ENCODE measurements at regions not wholly inside any gene's neighbourhood (a gene's known extent, or its start where the extent isn't known, plus 50 kb on each side); places are given as distances from the start of the nearest gene placed in this dataset.
"Not testable (repeated sequence)": the region's sequence is repeated elsewhere in the genome, so short reads cannot be mapped to it uniquely, and the experiment has no call there.

DNA sequence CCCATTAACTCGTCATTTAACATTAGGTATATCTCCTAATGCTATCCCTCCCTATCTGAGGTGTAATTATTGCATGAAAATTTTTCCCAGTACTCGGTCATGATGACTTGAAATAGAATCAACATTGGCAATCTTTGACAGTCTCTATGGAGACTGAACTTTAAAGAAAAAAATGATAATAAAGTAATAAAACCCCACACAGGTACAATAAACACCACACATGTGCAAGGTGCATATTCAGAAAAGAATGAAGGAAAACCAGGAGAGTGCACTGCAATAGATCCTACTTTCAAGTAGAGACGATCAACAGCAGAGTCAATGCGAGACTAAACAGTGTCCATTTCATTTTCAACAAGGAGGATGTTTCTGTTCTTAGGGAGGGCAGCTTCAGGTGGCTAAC is 1253.8 kb upstream of the TMEM132C start:
- no peak for DNase-seq (ENCODE audit: low read depth in 2 of 2)

DNA sequence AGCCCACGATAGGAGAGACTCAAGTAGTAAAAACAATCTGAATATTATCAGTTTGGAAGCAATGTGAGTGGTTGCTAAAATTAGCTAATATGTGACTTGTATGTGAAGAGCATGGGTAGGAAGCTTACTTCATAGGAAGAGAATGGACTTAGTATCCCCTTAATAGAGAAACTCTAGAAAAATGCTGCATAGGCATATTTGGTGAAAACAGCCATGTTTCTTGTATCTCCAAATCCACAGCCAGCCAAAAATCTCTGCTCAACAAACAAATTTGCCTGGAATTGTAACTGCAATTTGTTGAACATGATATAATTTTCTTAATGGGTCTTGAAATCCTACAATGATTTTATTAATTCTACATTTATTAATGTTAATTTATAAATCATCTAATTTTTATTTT is 1252.9 kb upstream of the TMEM132C start:
- no peak for DNase-seq (ENCODE audit: low read depth in 2 of 2)

DNA sequence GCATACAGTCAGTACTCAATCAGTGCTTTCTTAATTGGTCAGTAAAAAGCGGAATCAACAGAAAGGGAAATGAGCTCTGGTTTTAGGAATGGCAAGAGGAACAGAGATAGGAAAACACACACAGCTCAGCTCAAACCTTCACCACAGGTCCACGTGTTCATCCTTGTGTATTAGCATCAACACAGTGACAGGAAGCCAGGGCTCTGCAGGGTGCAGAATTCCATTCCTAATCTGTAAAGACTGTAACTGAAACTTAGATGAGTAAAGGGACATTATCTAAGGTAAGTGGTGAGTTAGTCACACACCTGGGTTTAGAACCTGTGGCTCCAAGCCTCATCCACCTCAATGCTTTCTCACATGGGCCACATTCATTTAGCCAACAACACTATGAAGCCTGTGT is 1242.2 kb upstream of the TMEM132C start:
- no peak for DNase-seq (ENCODE audit: low read depth in 2 of 2)

DNA sequence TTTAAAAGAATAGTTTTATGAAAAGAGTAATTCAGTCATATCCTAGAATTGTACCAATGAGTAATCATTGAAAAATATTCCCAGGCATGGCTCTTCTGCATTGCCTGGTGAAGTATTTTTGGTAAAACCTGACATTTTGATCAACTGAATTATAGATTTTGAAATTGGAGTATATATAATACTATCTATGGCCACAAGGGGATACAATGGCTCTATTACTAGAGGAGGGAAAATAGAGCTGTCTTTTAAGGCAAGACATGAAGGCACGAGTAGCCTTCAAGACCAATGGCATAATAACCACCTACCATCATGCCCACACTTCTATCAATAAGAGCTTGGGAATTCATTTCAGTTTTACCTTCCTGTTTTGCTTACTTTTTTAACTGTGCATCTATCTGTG is 1241.4 kb upstream of the TMEM132C start:
- no peak for DNase-seq (ENCODE audit: low read depth in 2 of 2)

DNA sequence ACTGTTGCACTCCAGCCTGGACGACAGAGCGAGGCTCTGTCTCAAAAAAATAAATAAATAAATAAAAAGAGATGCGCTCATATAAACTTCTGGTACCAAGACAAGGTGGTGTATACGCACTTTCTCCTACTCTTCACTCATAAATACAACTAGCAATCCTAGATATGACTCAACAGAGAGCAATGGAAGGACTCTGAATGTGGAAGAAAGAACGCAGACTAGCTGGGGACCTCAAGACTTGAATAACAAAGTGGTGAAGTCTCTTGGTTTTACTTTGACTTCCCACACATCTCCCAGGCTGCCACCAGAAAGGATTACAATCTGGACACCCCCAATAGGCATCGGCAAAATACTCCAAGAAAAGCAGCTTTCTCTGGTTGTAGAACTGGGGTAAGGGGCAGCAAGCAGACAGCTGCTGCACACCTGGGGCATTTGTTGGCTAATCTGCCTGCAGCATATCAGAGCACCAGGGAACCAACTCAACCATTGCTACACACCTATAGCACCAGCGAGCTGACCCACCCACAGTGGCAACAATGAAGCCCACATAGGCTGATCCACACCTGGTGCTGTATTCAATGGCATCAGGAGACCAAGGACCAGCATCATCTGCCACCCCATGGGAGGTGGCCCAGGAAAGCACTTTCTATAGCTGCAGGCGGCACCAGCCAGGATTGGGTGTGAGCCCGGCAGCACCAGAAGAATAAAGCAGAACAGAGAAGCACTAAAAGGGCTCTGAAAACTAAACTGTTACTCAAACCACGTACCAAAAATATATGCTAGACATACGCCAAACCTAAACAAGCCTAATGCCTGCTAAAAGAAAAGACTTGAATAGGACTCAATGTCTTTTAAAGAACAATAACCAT is 1231.7 kb upstream of the TMEM132C start:
- DNase-seq (ENCODE audit: low read depth in 2 of 2): no peak

DNA sequence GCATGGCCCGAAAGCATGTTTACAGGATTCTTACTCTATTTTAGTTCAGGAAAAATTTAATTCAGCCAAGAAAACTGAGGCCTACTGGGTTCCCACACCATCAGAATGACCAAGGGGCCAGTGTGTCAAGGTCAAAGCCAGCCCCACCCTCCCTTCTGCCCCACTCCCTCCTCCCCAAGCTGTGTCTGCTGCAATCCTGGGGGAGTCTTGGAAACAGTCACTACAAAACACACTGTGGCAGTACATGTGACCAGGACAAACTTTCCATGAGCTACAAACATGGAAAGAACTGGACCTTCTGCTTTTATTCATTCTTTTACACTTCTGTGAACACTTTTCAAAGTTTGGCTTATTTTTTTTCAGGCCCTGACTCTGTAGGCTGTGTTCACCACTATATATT is 1228.8 kb upstream of the TMEM132C start:
- DNase-seq (ENCODE audit: low read depth in 2 of 2): no peak

DNA sequence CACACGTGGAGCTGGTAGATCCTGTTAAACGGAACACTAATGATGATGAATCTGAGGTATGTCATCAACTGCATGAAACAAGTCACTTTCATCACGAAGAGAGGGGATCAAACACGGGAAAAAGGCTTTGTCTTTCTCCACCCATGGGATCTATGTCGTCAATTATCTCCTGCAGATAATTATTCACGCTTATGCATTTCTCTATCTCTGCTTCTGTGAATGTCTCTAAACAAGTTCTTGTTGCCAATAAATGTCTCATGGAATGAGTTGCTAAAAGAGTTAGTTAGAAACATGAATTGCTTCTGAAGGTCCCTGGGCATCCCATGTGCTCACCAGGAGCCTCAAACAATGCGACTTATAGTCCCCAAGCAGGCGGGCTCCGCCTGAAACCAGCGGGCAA is 1228.2 kb upstream of the TMEM132C start:
- DNase-seq (ENCODE audit: low read depth in 2 of 2): no peak

DNA sequence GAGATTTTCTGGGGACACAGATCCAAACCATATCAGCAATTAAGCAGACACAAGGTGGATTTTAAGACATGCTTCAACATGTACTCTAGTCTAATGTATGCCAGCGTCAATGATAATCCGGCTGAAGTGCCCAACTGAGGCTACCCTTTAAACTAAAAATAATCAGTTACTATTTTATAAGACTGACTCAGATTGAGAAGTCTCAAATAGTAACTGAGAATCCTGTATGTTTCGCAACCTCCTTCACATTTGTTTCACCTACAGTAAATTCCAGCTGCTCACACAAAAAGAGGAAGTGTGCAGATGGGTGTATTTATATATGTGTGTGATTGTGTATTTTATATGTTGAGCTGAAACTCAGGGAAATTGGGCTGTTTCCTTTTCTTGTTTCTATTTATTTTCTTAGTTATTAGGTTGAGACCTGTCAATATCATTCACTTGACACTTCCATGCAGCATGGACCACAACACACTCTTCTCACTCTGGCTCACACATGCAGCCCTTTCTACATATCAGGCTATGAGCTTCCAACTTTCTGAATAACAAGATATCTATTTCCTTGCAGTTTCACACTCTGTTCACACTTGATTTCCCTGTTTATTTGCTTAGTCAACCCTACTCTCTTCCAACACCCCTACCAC is 1224.9 kb upstream of the TMEM132C start:
- DNase-seq (ENCODE audit: low read depth in 2 of 2): no peak

DNA sequence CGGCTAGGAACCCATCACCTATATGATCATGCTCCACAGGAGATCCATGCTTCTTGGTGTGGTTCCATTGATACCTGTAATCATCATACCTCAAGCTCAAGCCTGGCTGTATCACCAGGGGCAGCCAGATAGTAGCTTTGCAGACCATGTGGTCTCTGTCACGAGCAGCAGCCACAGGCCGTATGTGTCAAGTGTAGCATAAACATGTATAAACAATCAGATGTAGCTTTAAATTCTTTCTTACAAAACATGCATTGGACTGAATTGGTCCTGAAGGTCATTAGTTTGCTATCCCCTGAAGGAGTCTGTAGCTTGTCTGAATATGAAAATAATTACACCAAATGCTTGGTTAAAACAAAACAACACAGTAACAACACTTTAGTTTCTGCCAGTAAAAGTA is 1223.2 kb upstream of the TMEM132C start:
- no peak for DNase-seq (ENCODE audit: low read depth in 2 of 2)

DNA sequence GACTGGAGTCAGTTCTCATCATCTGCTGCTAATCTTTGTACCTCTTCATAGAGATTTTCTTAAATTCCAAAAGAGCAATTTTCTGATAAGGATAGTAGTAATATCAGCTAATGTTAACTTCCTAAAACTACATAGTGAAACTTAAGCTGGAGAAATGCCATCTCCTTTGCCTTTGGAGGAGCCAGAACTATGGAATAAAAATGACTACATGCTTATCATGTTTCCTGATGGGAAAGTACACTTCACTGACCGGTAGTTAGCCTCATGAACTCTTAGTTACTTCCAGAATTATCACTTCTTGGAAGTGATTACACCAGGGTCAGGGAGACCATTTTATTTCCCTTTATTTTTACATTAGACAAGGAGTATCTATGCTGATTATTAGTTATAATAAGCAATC is 1222.1 kb upstream of the TMEM132C start:
- DNase-seq (ENCODE audit: low read depth in 2 of 2): no peak

DNA sequence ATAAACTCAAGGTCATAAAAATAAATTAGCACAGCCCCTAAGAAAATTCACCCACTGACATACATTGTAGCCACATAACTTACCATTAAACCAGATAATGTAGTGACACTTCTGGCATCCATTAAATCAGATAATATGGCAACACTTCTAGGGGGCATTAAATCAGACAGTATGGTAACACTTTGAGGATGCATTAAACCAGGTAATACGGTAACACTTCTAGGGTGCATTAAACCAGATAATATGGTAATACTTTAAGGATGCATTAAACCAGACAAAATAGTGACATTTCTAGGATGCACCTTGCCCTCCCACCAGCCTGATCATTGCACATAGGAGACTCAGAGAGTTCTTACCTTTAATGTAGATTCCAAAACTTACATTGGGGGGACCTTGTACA is 1220.5 kb upstream of the TMEM132C start:
- no peak for DNase-seq (ENCODE audit: low read depth in 2 of 2)

DNA sequence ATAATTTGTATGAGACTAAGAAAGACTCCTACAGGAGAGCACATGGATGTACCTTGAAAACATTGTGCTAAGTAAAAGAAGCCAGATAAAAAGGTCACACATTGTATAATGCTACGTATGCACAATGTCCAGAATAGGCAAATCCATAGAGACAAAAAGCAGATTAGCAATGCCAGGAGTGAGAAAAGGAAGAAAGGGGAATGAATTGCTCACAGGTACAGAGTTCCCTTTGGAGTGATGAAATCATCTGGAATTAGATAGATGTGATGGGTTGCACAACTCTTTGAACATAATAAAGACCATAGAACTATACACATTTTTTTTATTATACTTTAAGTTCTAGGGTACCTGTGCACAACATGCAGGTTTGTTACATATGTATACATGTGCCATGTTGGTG is 1218.9 kb upstream of the TMEM132C start:
- DNase-seq (ENCODE audit: low read depth in 2 of 2): no peak

DNA sequence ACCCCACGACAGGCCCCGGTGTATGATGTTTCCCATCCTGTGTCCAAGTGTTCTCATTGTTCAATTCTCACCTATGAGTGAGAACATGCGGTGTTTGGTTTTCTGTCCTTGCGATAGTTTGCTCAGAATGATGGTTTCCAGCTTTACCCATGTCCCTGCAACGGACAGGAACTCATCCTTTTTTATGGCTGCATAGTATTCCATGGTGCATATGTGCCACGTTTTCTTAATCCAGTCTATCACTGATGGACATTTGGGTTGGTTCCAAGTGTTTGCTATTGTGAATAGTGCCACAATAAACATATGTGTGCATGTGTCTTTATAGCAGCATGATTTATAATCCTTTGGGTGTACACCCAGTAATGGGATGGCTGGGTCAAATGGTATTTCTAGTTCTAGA is 1218.4 kb upstream of the TMEM132C start:
- not testable (repeated sequence) for DNase-seq (ENCODE audit: low read depth in 2 of 2)

DNA sequence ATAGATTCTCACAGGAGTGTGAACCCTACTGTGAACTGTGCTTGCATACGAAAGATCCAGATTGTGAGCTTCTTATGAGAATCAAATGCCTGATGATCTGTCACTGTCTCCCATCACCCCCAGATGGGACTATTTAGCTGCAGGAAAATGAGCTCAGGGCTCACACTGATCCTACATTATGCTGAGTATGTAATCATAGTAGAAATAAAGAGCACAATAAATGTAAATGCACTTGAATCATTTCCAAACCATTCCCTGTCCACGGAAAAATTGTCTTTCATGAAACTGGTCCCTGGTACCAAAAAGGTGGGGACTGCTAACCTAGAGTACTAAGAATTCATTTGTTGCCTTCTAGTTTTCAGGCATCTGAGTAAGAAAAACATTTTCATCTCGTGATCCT is 1215.8 kb upstream of the TMEM132C start:
- DNase-seq (ENCODE audit: low read depth in 2 of 2): no peak

DNA sequence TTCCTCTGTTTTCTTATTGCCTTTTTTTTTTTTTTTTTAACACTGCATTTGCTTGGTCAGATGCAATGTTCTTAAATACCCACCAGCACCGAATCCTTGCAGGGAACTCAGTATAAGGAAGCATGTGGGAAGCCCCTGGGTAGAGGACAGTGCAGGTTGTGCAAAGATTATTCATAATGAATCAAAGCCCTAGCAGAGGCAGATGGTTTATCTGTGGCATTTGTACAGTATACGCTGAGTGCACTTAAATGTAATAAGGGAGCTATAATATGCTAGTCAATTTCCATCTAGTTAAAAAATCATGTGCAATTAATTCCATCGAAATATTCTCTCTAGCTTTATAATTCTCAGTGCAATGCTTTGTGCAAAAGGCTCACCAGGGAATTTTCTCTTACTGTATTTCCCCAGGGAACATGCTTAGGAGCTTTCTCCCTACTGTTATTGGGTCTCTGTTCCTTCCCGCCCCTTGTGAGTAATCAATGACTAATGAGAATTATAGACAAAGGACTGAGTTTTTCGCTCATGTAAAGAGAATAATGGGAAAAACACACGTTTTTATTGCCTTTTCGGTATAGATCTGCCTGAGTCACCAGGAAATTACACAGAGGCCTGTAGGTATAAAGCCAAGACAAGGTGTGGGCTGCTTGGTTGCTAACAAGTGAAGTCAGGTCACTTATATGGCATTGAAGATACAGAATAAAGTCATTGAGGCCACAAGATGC is 1214.3 kb upstream of the TMEM132C start:
- DNase-seq (ENCODE audit: low read depth in 2 of 2): no peak

DNA sequence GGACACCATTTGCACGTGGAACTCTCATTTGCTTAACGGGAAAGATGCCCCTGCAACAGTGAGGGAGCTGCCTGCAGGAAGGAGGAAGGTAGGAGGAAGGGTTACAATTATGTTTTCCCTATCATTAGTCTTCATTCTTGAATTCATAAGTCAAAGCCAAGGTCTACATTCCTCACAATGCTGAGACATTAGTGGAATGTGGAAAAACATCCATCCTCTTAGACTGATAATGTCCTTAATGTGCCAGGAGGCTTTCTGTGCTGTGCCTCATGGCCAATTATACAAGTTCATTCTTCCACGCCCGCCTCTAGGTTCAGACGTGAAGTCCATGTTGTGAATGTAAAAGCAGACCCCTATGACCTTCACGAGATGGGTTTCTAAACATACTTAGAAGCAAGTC is 1212.4 kb upstream of the TMEM132C start:
- DNase-seq (ENCODE audit: low read depth in 2 of 2): no peak

DNA sequence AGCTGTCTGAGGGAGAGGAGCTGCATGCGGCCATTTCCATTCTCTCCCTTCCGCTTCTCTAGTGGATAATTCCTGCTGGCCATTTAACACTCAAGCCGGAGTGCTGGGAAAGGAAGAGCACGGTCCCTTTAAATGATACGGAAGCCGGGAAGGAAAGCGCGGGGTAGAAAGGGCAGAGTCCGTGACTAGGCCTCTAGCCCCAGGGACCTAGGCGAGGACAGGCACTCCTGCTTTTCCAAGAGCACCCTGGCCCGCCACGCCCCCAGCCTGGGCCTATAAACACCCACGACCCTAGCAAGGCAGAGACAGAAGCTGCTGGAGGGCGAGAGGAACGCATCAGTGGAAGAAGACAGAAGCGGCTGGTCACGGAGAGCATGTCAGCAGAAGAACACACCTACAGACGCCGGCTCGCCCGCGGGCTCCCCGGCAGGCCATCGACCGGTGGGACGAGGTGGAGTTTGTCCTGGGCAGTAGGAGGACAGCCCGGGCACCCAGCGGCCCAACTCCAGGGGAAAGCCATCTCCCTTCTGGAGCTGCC is 1206.6 kb upstream of the TMEM132C start:
- no peak for DNase-seq (ENCODE audit: low read depth in 2 of 2)

DNA sequence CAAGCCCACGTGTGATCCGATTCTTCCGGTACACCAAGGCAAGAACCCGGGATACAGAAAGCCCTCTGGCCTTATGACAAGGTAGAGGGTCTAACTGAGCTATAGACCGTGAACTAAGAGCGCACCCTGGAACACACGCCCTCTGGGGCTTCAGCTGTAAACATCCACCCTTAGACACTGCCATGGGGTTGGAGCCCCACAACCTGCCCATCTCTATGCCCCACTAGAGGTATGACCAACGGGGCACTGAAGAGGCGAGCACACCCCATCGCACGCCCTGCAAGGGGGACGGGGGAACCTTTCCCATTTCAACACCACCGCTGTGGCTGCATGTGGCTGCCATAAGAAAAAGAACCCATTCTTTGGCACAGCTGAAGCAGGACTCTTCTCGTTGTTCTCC is 1206.0 kb upstream of the TMEM132C start:
- DNase-seq (ENCODE audit: low read depth in 2 of 2): no peak

DNA sequence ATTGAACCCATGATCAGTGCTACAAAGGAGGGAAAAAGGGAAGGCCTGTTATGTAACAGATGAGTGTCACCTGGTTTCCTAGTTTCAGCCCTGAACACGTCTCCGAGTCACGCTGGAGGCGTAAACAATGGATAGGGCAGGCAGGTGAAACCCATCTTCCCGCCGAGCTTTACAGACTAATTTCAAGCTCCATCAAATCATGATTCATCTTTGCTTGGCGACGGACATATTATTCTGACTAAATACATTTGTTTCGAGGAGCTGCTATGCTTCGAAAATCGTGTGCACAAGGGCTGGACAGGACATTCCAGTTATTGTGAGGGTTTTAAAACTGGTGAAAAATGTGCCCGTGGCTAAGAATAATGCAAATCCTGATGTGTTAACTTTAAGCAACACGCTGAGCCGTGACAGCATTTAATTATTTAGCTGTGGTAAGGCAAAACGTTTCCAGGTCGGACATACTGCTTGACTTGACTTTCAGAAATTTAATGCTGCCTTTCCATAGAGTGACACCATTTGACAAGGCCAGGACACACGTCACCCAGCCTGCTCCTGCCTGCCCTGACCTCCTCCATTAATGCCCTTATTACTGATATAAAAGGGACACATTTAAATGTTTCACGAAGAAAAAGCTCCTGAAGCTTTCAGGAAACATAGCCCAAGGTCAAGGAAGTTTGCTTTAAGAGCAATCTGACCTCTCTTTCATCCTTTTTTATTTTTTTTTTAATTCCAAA is 1203.5 kb upstream of the TMEM132C start:
- DNase-seq (ENCODE audit: low read depth in 2 of 2): no peak

DNA sequence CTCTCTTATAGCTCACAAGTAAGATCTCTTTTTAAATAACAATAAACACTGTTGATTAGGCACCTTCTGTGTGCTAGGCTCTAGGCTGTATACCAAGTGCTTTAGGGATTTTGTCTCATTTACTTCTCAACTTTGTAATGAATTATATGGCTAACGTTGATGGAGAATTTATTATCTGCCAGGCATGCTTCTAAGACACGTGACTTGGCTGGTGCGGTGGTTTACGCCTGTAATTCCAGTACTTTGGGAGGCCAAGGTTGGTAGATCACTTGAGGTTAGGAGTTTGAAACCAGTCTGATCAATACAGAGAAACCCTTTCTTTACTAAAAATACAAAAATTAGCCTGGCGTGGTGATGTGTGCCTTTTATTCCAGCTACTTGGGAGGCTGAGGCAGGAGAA is 1202.8 kb upstream of the TMEM132C start:
- no peak for DNase-seq (ENCODE audit: low read depth in 2 of 2)

DNA sequence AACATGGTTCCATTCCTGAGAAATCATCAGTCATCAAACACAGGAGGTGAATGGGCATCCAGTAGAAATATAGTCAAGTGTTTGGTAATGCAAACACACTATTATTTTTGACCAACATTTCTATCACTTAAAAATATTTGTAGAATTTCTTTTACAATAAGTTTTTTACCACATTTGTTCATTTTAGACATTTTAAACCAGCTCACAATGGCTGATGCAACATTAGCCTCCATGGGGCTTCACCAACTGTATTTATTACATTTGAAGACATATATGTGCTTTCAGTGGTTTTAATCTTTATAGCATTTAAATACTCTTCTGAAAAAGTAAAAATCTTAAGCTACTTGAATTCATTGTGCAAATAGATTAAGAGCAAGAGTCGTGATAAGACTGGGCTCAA is 1201.4 kb upstream of the TMEM132C start:
- no peak for DNase-seq (ENCODE audit: low read depth in 2 of 2)

Data from stimulated activated CD8-positive, alpha-beta memory T cell treated with anti-CD3 and anti-CD28 coated beads, Interleukin-2, amount 100 ng/mL, for 48 hours (primary cell).